ENCODE measurements at regions not wholly inside any gene's neighbourhood (a gene's known extent, or its start where the extent isn't known, plus 50 kb on each side); places are given as distances from the start of the nearest gene placed in this dataset.
"Not testable (repeated sequence)": the region's sequence is repeated elsewhere in the genome, so short reads cannot be mapped to it uniquely, and the experiment has no call there.

DNA sequence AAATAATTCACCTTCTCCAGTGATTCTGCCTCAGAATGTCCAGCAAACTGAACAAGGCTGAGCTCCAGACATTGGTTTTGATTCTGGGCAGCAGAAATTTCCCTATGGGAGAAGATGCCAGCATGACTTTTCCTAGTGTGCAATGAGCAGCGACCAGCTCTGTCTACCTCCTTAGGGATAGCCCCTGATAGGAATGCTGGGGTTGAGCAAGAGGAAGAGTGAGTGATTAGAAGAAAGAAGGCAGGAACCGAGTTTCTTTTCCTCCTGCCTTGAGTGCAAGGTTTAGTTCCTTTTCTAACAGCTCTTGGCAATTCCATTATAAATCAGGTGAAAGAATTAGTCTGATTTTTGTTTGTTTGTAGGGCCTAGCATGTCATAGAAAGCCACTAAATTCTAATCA is 379.0 kb downstream of the DAD1 start:
- TF ChIP-seq, protein P1, sequence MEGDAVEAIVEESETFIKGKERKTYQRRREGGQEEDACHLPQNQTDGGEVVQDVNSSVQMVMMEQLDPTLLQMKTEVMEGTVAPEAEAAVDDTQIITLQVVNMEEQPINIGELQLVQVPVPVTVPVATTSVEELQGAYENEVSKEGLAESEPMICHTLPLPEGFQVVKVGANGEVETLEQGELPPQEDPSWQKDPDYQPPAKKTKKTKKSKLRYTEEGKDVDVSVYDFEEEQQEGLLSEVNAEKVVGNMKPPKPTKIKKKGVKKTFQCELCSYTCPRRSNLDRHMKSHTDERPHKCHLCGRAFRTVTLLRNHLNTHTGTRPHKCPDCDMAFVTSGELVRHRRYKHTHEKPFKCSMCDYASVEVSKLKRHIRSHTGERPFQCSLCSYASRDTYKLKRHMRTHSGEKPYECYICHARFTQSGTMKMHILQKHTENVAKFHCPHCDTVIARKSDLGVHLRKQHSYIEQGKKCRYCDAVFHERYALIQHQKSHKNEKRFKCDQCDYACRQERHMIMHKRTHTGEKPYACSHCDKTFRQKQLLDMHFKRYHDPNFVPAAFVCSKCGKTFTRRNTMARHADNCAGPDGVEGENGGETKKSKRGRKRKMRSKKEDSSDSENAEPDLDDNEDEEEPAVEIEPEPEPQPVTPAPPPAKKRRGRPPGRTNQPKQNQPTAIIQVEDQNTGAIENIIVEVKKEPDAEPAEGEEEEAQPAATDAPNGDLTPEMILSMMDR (IDR thresholded peaks at IDR 0.05): no peak
- no peak overlapping the region for H3K27ac ChIP-seq

DNA sequence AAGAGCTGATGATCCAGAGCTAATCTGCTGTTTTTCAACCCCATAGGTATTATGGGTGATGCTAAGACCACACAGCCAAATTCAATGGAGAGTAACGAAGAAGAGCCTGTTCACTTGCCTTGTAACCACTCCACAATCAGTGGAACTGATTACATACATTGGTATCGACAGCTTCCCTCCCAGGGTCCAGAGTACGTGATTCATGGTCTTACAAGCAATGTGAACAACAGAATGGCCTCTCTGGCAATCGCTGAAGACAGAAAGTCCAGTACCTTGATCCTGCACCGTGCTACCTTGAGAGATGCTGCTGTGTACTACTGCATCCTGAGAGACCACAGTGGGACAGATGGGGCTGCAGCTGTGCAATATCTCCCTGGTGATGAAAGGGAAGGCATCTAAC is 386.0 kb downstream of the DAD1 start:
- Histone ChIP-seq H3K4me1 (no peaks in the 10 kb centered on the region), H3K9me3 (peaks cover 0 to 3% of the 10 kb centered on the region in 2 donors), H3K36me3 (no peaks in the 10 kb centered on the region), H3K4me3 (no peak overlapping the region), H3K27ac (no peak overlapping the region), H3K27me3 (no peaks in the 10 kb centered on the region)
- TF ChIP-seq, protein P1 (IDR thresholded peaks at IDR 0.05): no peak
- DNase-seq (ENCODE audit: low spot score in 2 of 2): no peak
- intact Hi-C loops (cut with DNase I): no loop called here

More for the DNA sequence above, 379.0 kb downstream of the DAD1 start:
- intact Hi-C loops (cut with DNase I): no loop called here
- no peak overlapping the region for H3K4me3 ChIP-seq
- H3K9me3 ChIP-seq: no peaks in the 10 kb centered on the region
- no peaks in the 10 kb centered on the region for H3K4me1 ChIP-seq
- H3K27me3 ChIP-seq: no peaks in the 10 kb centered on the region
- no peaks in the 10 kb centered on the region for H3K36me3 ChIP-seq
- DNase-seq (ENCODE audit: low spot score in 2 of 2): no peak

DNA sequence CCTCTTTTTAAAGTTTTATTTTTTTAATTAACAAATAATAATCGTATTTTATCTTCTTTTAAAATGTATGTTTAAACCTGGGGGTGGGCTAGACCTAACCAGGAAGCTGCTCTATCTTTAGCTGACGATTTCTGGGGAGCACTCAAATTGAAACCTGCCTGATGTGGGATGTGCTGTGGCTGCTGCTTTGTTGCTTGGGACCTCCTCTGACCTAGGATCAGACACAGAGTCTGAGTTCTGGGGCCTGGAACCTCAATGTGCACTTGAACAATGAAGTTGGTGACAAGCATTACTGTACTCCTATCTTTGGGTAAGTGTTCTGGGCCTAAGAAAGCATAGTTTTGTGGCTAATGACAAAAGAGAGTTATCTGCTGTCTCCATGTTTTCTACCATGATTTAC is 386.7 kb downstream of the DAD1 start:
- Histone ChIP-seq H3K9me3 (peaks cover 0 to 3% of the 10 kb centered on the region in 2 donors), H3K27ac (no peak overlapping the region), H3K36me3 (no peaks in the 10 kb centered on the region), H3K4me3 (no peak overlapping the region), H3K27me3 (no peaks in the 10 kb centered on the region), H3K4me1 (no peaks in the 10 kb centered on the region)
- no peak for DNase-seq (ENCODE audit: low spot score in 2 of 2)
- TF ChIP-seq, protein P1 (IDR thresholded peaks at IDR 0.05): no peak
- intact Hi-C loops (cut with DNase I): no loop called here

DNA sequence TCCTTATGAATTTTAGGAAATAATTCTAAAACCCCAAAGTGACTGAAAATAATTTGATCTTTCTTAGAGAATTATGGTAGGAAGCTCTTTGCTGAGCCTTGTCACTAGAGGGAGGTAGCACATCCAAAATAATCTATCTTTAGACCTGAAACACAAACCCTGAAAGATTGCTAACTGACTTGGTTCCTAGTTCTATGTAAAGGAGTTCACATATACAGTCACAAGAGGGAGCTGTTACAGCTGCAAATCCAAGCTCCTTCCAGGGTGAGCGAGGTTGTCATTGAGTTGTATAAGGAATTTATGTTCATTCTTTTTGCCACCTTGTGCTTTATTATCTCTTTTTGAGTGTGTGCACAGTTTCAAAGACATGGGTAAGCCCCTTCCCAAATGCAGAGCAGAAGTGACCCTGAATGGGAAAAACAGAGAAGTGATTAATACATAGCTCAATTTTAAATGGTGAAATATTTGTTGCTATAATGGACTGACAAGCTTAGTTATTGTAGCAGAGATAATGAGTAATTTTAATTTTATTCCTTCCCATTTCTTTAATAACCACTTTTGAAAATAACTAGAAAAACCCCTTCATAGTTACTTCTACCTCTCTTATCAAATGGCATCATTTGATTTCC is 387.9 kb downstream of the DAD1 start:
- Histone ChIP-seq H3K27ac (no peak overlapping the region), H3K27me3 (no peaks in the 10 kb centered on the region), H3K9me3 (peaks cover 0 to 3% of the 10 kb centered on the region in 2 donors), H3K4me1 (no peaks in the 10 kb centered on the region), H3K36me3 (no peaks in the 10 kb centered on the region), H3K4me3 (no peak overlapping the region)
- intact Hi-C loops (cut with DNase I): no loop called here
- no peak for DNase-seq (ENCODE audit: low spot score in 2 of 2)
- TF ChIP-seq, protein P1 (IDR thresholded peaks at IDR 0.05): peak in 1 of 3 experiments; percentile 47

DNA sequence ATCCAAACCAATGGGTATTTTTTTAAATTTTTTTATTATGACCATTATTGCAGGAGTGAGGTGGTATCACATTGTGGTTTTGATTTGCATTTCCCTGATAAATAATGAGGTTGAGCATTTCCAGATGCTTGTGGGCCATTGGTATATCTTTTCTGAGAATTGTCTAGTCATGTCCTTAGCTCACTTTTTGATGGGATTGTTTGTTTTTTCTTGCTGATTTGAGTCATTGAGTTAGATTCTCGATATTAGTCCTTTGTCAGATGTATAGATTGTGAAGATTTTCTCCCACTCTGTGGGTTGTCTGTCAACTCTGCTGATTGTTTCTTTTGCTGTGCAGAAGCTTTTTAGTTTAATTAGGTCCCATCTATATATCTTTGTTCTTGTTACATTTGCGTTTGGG is 388.9 kb downstream of the DAD1 start:
- H3K36me3 ChIP-seq; H3K4me3 ChIP-seq; H3K4me1 ChIP-seq; H3K27me3 ChIP-seq; intact Hi-C loops (cut with DNase I); DNase-seq (ENCODE audit: low spot score in 2 of 2); H3K9me3 ChIP-seq; H3K27ac ChIP-seq: not testable (repeated sequence)

DNA sequence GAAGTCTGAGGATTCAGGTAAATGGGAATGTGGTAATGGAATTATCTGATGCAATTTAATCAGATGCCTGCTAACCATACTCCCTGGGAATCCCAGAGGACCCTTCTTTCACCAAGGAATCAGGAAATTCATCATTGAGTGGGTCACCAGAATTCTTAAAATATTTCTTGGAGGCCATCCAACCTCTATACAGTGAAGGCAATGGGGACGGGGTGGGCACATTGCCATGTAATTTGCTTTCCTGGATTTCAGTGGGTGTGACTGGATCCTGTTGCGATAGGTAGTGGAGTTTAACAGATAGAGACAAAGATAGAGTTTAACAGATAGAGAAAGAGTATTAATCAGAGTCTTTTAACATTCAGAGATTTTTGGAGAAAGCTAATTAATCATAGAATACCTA is 394.4 kb downstream of the DAD1 start:
- Histone ChIP-seq H3K36me3 (no peaks in the 10 kb centered on the region), H3K4me3 (no peak overlapping the region), H3K4me1 (no peaks in the 10 kb centered on the region), H3K9me3 (peaks cover 0 to 3% of the 10 kb centered on the region in 2 donors), H3K27me3 (no peaks in the 10 kb centered on the region), H3K27ac (no peak overlapping the region)
- TF ChIP-seq, protein P1 (IDR thresholded peaks at IDR 0.05): no peak
- intact Hi-C loops (cut with DNase I): no loop called here
- no peak for DNase-seq (ENCODE audit: low spot score in 2 of 2)

Measured in ascending aorta (tissue), 2 donors.